GM19467 (cell line): ENCODE measurements at regions not wholly inside any gene's neighbourhood (a gene's known extent, or its start where the extent isn't known, plus 50 kb on each side); places are given as distances from the start of the nearest gene placed in this dataset.
"Not testable (repeated sequence)": the region's sequence is repeated elsewhere in the genome, so short reads cannot be mapped to it uniquely, and the experiment has no call there.

ENCODE experiments used
- ATAC-seq: cut with Tn5 transposase; IDR thresholded peaks from one replicate; pipeline ENCODE4 v1.9.1; 2021; ENCODE audit warnings: mild to moderate bottlenecking, moderate library complexity; ENCODE audit not compliant: unreplicated experiment

GRCh38 chr5:174610968-174611367 is 113.4 kb upstream of the MSX2 start:
- ATAC-seq, result no peak

GRCh38 chr5:174612686-174613085 is 111.7 kb upstream of the MSX2 start:
- ATAC-seq, result no peak

- ATAC-seq, result no peak
Observed at GRCh38 chr5:174614500-174615135, 109.8 kb upstream of the MSX2 start.

GRCh38 chr5:174616036-174616435 is 108.3 kb upstream of the MSX2 start:
- no peak for ATAC-seq

- no peak for ATAC-seq
Observed at GRCh38 chr5:174617285-174617684, 107.1 kb upstream of the MSX2 start.

GRCh38 chr5:174617910-174618309 is 106.5 kb upstream of the MSX2 start:
- no peak for ATAC-seq

- ATAC-seq, result no peak
Observed at GRCh38 chr5:174618589-174618988, 105.8 kb upstream of the MSX2 start.

- no peak for ATAC-seq
Observed at GRCh38 chr5:174622067-174622466, 102.3 kb upstream of the MSX2 start.

- ATAC-seq, result no peak
Observed at GRCh38 chr5:174623018-174623417, 101.4 kb upstream of the MSX2 start.

- no peak for ATAC-seq
Observed at GRCh38 chr5:174623433-174624019, 100.9 kb upstream of the MSX2 start.

- ATAC-seq, result no peak
Observed at GRCh38 chr5:174624733-174625522, 99.5 kb upstream of the MSX2 start.

GRCh38 chr5:174625591-174626350 is 98.6 kb upstream of the MSX2 start:
- no peak for ATAC-seq

GRCh38 chr5:174626369-174626920 is 97.9 kb upstream of the MSX2 start:
- ATAC-seq, result no peak

- ATAC-seq, result no peak
Observed at GRCh38 chr5:174636094-174636493, 88.3 kb upstream of the MSX2 start.

GRCh38 chr5:174642816-174643405 is 81.5 kb upstream of the MSX2 start:
- ATAC-seq, result no peak

- ATAC-seq, result no peak
Observed at GRCh38 chr5:174644436-174644835, 79.9 kb upstream of the MSX2 start.

GRCh38 chr5:174644923-174645322 is 79.5 kb upstream of the MSX2 start:
- no peak for ATAC-seq

- ATAC-seq, result no peak
Observed at GRCh38 chr5:174645677-174646076, 78.7 kb upstream of the MSX2 start.

- not testable (repeated sequence) for ATAC-seq
Observed at GRCh38 chr5:174648618-174649017, 75.8 kb upstream of the MSX2 start.

GRCh38 chr5:174649391-174649790 is 75.0 kb upstream of the MSX2 start:
- no peak for ATAC-seq

GRCh38 chr5:174654442-174654841 is 69.9 kb upstream of the MSX2 start:
- ATAC-seq, result no peak
